ENCODE measurements at regions not wholly inside any gene's neighbourhood (a gene's known extent, or its start where the extent isn't known, plus 50 kb on each side); places are given as distances from the start of the nearest gene placed in this dataset.

- TF ChIP-seq CTCF (IDR thresholded peaks at IDR 0.05; ENCODE audit: poor library complexity): no peak
- TF ChIP-seq EZH2phosphoT487 (IDR thresholded peaks at IDR 0.05; ENCODE audit: low read depth, severe bottlenecking, unreplicated experiment): no peak
- no peak for TF ChIP-seq EZH2 (IDR thresholded peaks at IDR 0.05; ENCODE audit: borderline replicate concordance)
Observed at GRCh38 chr5:98576275-98576674, 197.2 kb upstream of the RGMB start.
